ENCODE measurements at regions not wholly inside any gene's neighbourhood (a gene's known extent, or its start where the extent isn't known, plus 50 kb on each side); places are given as distances from the start of the nearest gene placed in this dataset.
"Not testable (repeated sequence)": the region's sequence is repeated elsewhere in the genome, so short reads cannot be mapped to it uniquely, and the experiment has no call there.

GRCh38 chr1:221963742-221964141 is 221.9 kb upstream of the DUSP10 start:
- Mint-ChIP-seq H3K36me3 (ENCODE audit: insufficient read depth) (no peaks in the 10 kb centered on the region), H3K9me3 (ENCODE audit: low read depth) (no peaks in the 10 kb centered on the region), H3K27ac (no peak overlapping the region), H3K4me3 (ENCODE audit: low read depth) (no peak overlapping the region), H3K27me3 (peaks cover 2% of the 10 kb centered on the region), H3K4me1 (ENCODE audit: low read depth) (peaks cover 38% of the 10 kb centered on the region)
- DNase-seq (ENCODE audit: low spot score, unreplicated experiment), result no peak
- no peak for TF ChIP-seq CTCF (IDR thresholded peaks at IDR 0.05; ENCODE audit: unreplicated experiment)

GRCh38 chr1:221962385-221962784 is 220.5 kb upstream of the DUSP10 start:
- Mint-ChIP-seq H3K9me3 (ENCODE audit: low read depth) (peaks cover 3% of the 10 kb centered on the region), H3K4me1 (ENCODE audit: low read depth) (peaks cover 34% of the 10 kb centered on the region), H3K4me3 (ENCODE audit: low read depth) (no peak overlapping the region), H3K27ac (no peak overlapping the region), H3K36me3 (ENCODE audit: insufficient read depth) (peaks cover 2% of the 10 kb centered on the region), H3K27me3 (peaks cover 2% of the 10 kb centered on the region)
- TF ChIP-seq CTCF (IDR thresholded peaks at IDR 0.05; ENCODE audit: unreplicated experiment), result no peak
- DNase-seq (ENCODE audit: low spot score, unreplicated experiment), result no peak

GRCh38 chr1:221961532-221962292 is 219.8 kb upstream of the DUSP10 start:
- Mint-ChIP-seq H3K9me3 (ENCODE audit: low read depth) (peaks cover 3% of the 10 kb centered on the region), H3K36me3 (ENCODE audit: insufficient read depth) (peaks cover 2% of the 10 kb centered on the region), H3K4me1 (ENCODE audit: low read depth) (peaks cover 29% of the 10 kb centered on the region), H3K27me3 (peaks cover 2% of the 10 kb centered on the region), H3K4me3 (ENCODE audit: low read depth) (no peak overlapping the region), H3K27ac (no peak overlapping the region)
- no peak for DNase-seq (ENCODE audit: low spot score, unreplicated experiment)
- TF ChIP-seq CTCF (IDR thresholded peaks at IDR 0.05; ENCODE audit: unreplicated experiment), result no peak

- not testable (repeated sequence) for H3K36me3 Mint-ChIP-seq (ENCODE audit: insufficient read depth); H3K27ac Mint-ChIP-seq; DNase-seq (ENCODE audit: low spot score, unreplicated experiment); H3K27me3 Mint-ChIP-seq; H3K4me3 Mint-ChIP-seq (ENCODE audit: low read depth)
- Mint-ChIP-seq H3K9me3 (ENCODE audit: low read depth) (peaks cover 12% of the 10 kb centered on the region), H3K4me1 (ENCODE audit: low read depth) (peaks cover 14% of the 10 kb centered on the region)
Measured at GRCh38 chr1:221958161-221958562, 216.3 kb upstream of the DUSP10 start.

GRCh38 chr1:221957350-221957749 is 215.5 kb upstream of the DUSP10 start:
- Mint-ChIP-seq H3K4me1 (ENCODE audit: low read depth) (peaks cover 14% of the 10 kb centered on the region), H3K9me3 (ENCODE audit: low read depth) (peaks cover 12% of the 10 kb centered on the region)
- DNase-seq (ENCODE audit: low spot score, unreplicated experiment); H3K4me3 Mint-ChIP-seq (ENCODE audit: low read depth); H3K27me3 Mint-ChIP-seq; H3K36me3 Mint-ChIP-seq (ENCODE audit: insufficient read depth); H3K27ac Mint-ChIP-seq: not testable (repeated sequence)

GRCh38 chr1:221949996-221950395 is 208.1 kb upstream of the DUSP10 start:
- no peak overlapping the region for H3K4me3 Mint-ChIP-seq (ENCODE audit: low read depth)
- no peak for DNase-seq (ENCODE audit: low spot score, unreplicated experiment)
- no peaks in the 10 kb centered on the region for H3K27me3 Mint-ChIP-seq
- peaks cover 18% of the 10 kb centered on the region for H3K9me3 Mint-ChIP-seq (ENCODE audit: low read depth)
- H3K27ac Mint-ChIP-seq, result no peak overlapping the region
- no peak for TF ChIP-seq CTCF (IDR thresholded peaks at IDR 0.05; ENCODE audit: unreplicated experiment)
- no peaks in the 10 kb centered on the region for H3K36me3 Mint-ChIP-seq (ENCODE audit: insufficient read depth)
- peaks cover 4% of the 10 kb centered on the region for H3K4me1 Mint-ChIP-seq (ENCODE audit: low read depth)
